Activated T-cell treated with anti-CD3 and anti-CD28 coated beads, Interleukin-2, amount 50 U/mL, for 24 hours (primary cell): ENCODE measurements at regions not wholly inside any gene's neighbourhood (a gene's known extent, or its start where the extent isn't known, plus 50 kb on each side); places are given as distances from the start of the nearest gene placed in this dataset.

Experiments used
- DNase-seq: peaks from one replicate; pipeline ENCODE4 v3.0.0-alpha.2; 2020
- H3K27ac Mint-ChIP-seq: 2 replicates; pipeline ENCODE4 v1.8.0; 2020; ENCODE audit warnings: mild to moderate bottlenecking, mixed read lengths
- H3K27me3 Mint-ChIP-seq: 2 replicates; pipeline ENCODE4 v1.8.0; 2020; ENCODE audit warnings: mixed read lengths
- H3K36me3 Mint-ChIP-seq: 2 replicates; pipeline ENCODE4 v1.8.0; 2020; ENCODE audit warnings: low read depth, mixed read lengths
- H3K4me1 Mint-ChIP-seq: 2 replicates; pipeline ENCODE4 v1.8.0; 2020; ENCODE audit warnings: low read depth, mixed read lengths
- H3K4me3 Mint-ChIP-seq: 2 replicates; pipeline ENCODE4 v1.8.0; 2020; ENCODE audit warnings: mild to moderate bottlenecking, moderate library complexity, mixed read lengths
- H3K9me3 Mint-ChIP-seq: 2 replicates; pipeline ENCODE4 v1.8.0; 2020; ENCODE audit warnings: mixed read lengths

GRCh38 chr11:104225047-104225446 is 61.1 kb upstream of the PDGFD start:
- no peaks in the 10 kb centered on the region for H3K36me3 Mint-ChIP-seq
- no peak overlapping the region for H3K4me3 Mint-ChIP-seq
- no peak for DNase-seq
- no peaks in the 10 kb centered on the region for H3K27me3 Mint-ChIP-seq
- H3K9me3 Mint-ChIP-seq: peaks cover 2% of the 10 kb centered on the region
- no peak overlapping the region for H3K27ac Mint-ChIP-seq
- no peaks in the 10 kb centered on the region for H3K4me1 Mint-ChIP-seq

- Mint-ChIP-seq H3K4me1 (no peaks in the 10 kb centered on the region), H3K4me3 (no peak overlapping the region), H3K27me3 (no peaks in the 10 kb centered on the region), H3K9me3 (peaks cover 2% of the 10 kb centered on the region), H3K36me3 (no peaks in the 10 kb centered on the region), H3K27ac (no peak overlapping the region)
- no peak for DNase-seq
These were observed 58.5 kb upstream of the PDGFD start for GRCh38 chr11:104222464-104222863.

GRCh38 chr11:104221455-104221854 is 57.5 kb upstream of the PDGFD start:
- no peaks in the 10 kb centered on the region for H3K4me1 Mint-ChIP-seq
- no peak overlapping the region for H3K4me3 Mint-ChIP-seq
- H3K9me3 Mint-ChIP-seq: peaks cover 4% of the 10 kb centered on the region
- H3K27me3 Mint-ChIP-seq: no peaks in the 10 kb centered on the region
- H3K27ac Mint-ChIP-seq: no peak overlapping the region
- H3K36me3 Mint-ChIP-seq: no peaks in the 10 kb centered on the region
- DNase-seq: no peak

- H3K9me3 Mint-ChIP-seq: peaks cover 7% of the 10 kb centered on the region
- H3K27ac Mint-ChIP-seq: no peak overlapping the region
- no peaks in the 10 kb centered on the region for H3K27me3 Mint-ChIP-seq
- H3K36me3 Mint-ChIP-seq: no peaks in the 10 kb centered on the region
- no peaks in the 10 kb centered on the region for H3K4me1 Mint-ChIP-seq
- H3K4me3 Mint-ChIP-seq: no peak overlapping the region
- DNase-seq: no peak
These were observed 55.1 kb upstream of the PDGFD start for GRCh38 chr11:104219096-104219495.

- Mint-ChIP-seq H3K27ac (no peak overlapping the region), H3K4me1 (no peaks in the 10 kb centered on the region), H3K36me3 (no peaks in the 10 kb centered on the region), H3K4me3 (no peak overlapping the region), H3K9me3 (peaks cover 9% of the 10 kb centered on the region), H3K27me3 (no peaks in the 10 kb centered on the region)
- DNase-seq: no peak
These were observed 50.6 kb upstream of the PDGFD start for GRCh38 chr11:104214517-104214916.
